MM.1S (cell line): ENCODE measurements at regions not wholly inside any gene's neighbourhood (a gene's known extent, or its start where the extent isn't known, plus 50 kb on each side); places are given as distances from the start of the nearest gene placed in this dataset.

Experiments
- CTCF ChIP-seq: fragments of 300-600 bp; sonication (generic); IDR thresholded peaks from 2 replicates; pipeline ENCODE4 v1.5.1; 2016; ENCODE audit warnings: antibody characterized with exemption, low read length, mixed read lengths
- EZH2 ChIP-seq: fragments of 300-600 bp; sonication (generic); optimal IDR thresholded peaks from 2 replicates; pipeline ENCODE3; 2017; ENCODE audit warnings: low read depth, mild to moderate bottlenecking, antibody characterized with exemption, low read length, mixed read lengths
- EZH2phosphoT487 ChIP-seq: fragments of 300-600 bp; sonication (generic); IDR thresholded peaks from 2 replicates; pipeline ENCODE4 v1.6.1; 2018; ENCODE audit warnings: antibody characterized with exemption, low read length

GRCh38 chr7:41048771-41049170, 654.1 kb downstream of the INHBA start:
- TF ChIP-seq CTCF = no peak
- TF ChIP-seq EZH2 = no peak
- no peak for TF ChIP-seq EZH2phosphoT487
